ENCODE measurements at regions not wholly inside any gene's neighbourhood (a gene's known extent, or its start where the extent isn't known, plus 50 kb on each side); places are given as distances from the start of the nearest gene placed in this dataset.

DNA sequence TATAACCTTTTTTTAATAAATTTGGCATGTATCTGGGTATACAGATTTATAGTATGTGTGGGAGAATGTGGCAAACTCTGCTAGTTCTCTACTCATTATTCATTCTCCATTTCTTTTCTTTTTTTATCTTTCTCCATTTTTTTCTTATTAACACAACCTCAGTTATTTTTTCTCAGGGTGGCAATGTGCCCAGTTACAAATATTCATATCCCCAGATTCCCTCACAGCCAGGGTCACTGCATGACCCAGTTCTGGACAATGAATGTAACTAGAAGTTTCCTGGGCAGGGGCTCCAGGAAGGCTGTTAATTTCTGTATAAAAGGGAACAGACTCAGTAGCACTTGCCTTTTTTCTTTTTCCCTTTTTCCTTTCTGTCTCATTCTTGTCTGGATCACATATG, 95.6 kb downstream of the VCPKMT start:
- TF ChIP-seq, protein P1, sequence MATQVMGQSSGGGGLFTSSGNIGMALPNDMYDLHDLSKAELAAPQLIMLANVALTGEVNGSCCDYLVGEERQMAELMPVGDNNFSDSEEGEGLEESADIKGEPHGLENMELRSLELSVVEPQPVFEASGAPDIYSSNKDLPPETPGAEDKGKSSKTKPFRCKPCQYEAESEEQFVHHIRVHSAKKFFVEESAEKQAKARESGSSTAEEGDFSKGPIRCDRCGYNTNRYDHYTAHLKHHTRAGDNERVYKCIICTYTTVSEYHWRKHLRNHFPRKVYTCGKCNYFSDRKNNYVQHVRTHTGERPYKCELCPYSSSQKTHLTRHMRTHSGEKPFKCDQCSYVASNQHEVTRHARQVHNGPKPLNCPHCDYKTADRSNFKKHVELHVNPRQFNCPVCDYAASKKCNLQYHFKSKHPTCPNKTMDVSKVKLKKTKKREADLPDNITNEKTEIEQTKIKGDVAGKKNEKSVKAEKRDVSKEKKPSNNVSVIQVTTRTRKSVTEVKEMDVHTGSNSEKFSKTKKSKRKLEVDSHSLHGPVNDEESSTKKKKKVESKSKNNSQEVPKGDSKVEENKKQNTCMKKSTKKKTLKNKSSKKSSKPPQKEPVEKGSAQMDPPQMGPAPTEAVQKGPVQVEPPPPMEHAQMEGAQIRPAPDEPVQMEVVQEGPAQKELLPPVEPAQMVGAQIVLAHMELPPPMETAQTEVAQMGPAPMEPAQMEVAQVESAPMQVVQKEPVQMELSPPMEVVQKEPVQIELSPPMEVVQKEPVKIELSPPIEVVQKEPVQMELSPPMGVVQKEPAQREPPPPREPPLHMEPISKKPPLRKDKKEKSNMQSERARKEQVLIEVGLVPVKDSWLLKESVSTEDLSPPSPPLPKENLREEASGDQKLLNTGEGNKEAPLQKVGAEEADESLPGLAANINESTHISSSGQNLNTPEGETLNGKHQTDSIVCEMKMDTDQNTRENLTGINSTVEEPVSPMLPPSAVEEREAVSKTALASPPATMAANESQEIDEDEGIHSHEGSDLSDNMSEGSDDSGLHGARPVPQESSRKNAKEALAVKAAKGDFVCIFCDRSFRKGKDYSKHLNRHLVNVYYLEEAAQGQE (IDR thresholded peaks at IDR 0.05; ENCODE audit: insufficient replicate concordance, low read depth), result no peak
- no peak for TF ChIP-seq POLR2AphosphoS5 (IDR thresholded peaks at IDR 0.05; ENCODE audit: low read depth)
- TF ChIP-seq, protein P2, sequence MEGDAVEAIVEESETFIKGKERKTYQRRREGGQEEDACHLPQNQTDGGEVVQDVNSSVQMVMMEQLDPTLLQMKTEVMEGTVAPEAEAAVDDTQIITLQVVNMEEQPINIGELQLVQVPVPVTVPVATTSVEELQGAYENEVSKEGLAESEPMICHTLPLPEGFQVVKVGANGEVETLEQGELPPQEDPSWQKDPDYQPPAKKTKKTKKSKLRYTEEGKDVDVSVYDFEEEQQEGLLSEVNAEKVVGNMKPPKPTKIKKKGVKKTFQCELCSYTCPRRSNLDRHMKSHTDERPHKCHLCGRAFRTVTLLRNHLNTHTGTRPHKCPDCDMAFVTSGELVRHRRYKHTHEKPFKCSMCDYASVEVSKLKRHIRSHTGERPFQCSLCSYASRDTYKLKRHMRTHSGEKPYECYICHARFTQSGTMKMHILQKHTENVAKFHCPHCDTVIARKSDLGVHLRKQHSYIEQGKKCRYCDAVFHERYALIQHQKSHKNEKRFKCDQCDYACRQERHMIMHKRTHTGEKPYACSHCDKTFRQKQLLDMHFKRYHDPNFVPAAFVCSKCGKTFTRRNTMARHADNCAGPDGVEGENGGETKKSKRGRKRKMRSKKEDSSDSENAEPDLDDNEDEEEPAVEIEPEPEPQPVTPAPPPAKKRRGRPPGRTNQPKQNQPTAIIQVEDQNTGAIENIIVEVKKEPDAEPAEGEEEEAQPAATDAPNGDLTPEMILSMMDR (IDR thresholded peaks at IDR 0.05; ENCODE audit: insufficient read depth, low read length), result no peak
